ENCODE measurements at regions not wholly inside any gene's neighbourhood (a gene's known extent, or its start where the extent isn't known, plus 50 kb on each side); places are given as distances from the start of the nearest gene placed in this dataset.

GRCh38 chr20:58017231-58017969, 211.1 kb downstream of the ANKRD60 start:
- no peaks in the 10 kb centered on the region for H3K9me3 ChIP-seq
- intact Hi-C loops (cut with DNase I; ENCODE audit: low total_unique reads): no loop called here
- peak overlapping the region in 1 of 2 donors; percentile 34 for H3K27ac ChIP-seq
- H3K4me1 ChIP-seq: peaks cover 5 to 11% of the 10 kb centered on the region in 2 donors
- no peak for DNase-seq
- H3K36me3 ChIP-seq: no peaks in the 10 kb centered on the region
- no peak overlapping the region for H3K4me3 ChIP-seq
- no peaks in the 10 kb centered on the region for H3K27me3 ChIP-seq
- no peak for TF ChIP-seq POLR2A (IDR thresholded peaks at IDR 0.05)
- no peak for TF ChIP-seq CTCF (IDR thresholded peaks at IDR 0.05)

- H3K27ac ChIP-seq: peak overlapping the region in 1 of 2 donors; percentile 34
These were observed 211.7 kb downstream of the ANKRD60 start for GRCh38 chr20:58016779-58017178.

GRCh38 chr20:58014628-58015315, 213.7 kb downstream of the ANKRD60 start:
- no peak for DNase-seq
- TF ChIP-seq POLR2A (IDR thresholded peaks at IDR 0.05): no peak
- no peak for TF ChIP-seq CTCF (IDR thresholded peaks at IDR 0.05)
- H3K27me3 ChIP-seq: no peaks in the 10 kb centered on the region
- H3K36me3 ChIP-seq: no peaks in the 10 kb centered on the region
- intact Hi-C loops (cut with DNase I; ENCODE audit: low total_unique reads): no loop called here
- peaks cover 4 to 5% of the 10 kb centered on the region in 2 donors for H3K4me1 ChIP-seq
- no peak overlapping the region for H3K27ac ChIP-seq
- no peaks in the 10 kb centered on the region for H3K9me3 ChIP-seq
- no peak overlapping the region for H3K4me3 ChIP-seq

More at GRCh38 chr20:58016779-58017178, 211.7 kb downstream of the ANKRD60 start:
- H3K4me3 ChIP-seq: no peak overlapping the region
- peaks cover 5 to 11% of the 10 kb centered on the region in 2 donors for H3K4me1 ChIP-seq
- no peaks in the 10 kb centered on the region for H3K9me3 ChIP-seq
- no peak for TF ChIP-seq POLR2A (IDR thresholded peaks at IDR 0.05)
- TF ChIP-seq CTCF (IDR thresholded peaks at IDR 0.05): no peak
- H3K27me3 ChIP-seq: no peaks in the 10 kb centered on the region
- DNase-seq: no peak
- intact Hi-C loops (cut with DNase I; ENCODE audit: low total_unique reads): no loop called here
- no peaks in the 10 kb centered on the region for H3K36me3 ChIP-seq

GRCh38 chr20:58012731-58013510, 215.5 kb downstream of the ANKRD60 start:
- peak overlapping the region; percentile 35 to 60 for H3K27ac ChIP-seq
- no peaks in the 10 kb centered on the region for H3K27me3 ChIP-seq
- peak in 1 of 2 donors; percentile 12 for DNase-seq
- H3K36me3 ChIP-seq: no peaks in the 10 kb centered on the region
- intact Hi-C loops (cut with DNase I; ENCODE audit: low total_unique reads): no loop called here
- no peak for TF ChIP-seq CTCF (IDR thresholded peaks at IDR 0.05)
- TF ChIP-seq POLR2A (IDR thresholded peaks at IDR 0.05): no peak
- H3K9me3 ChIP-seq: no peaks in the 10 kb centered on the region
- no peak overlapping the region for H3K4me3 ChIP-seq
- peaks cover 12 to 13% of the 10 kb centered on the region in 2 donors for H3K4me1 ChIP-seq

All from uterus (tissue), 3 donors.